Panc1 (cell line): ENCODE measurements at regions not wholly inside any gene's neighbourhood (a gene's known extent, or its start where the extent isn't known, plus 50 kb on each side); places are given as distances from the start of the nearest gene placed in this dataset.

ENCODE experiments used
- POLR2AphosphoS5 ChIP-seq: IDR thresholded peaks from 2 replicates; pipeline ENCODE4 v1.6.1; 2012; ENCODE audit warnings: mild to moderate bottlenecking, low read depth, low read length, moderate library complexity
- REST ChIP-seq, 2 experiments: IDR thresholded peaks; 2 replicates each; pipeline ENCODE4 v1.6.1; 2011 to 2012; ENCODE audit warnings: low read depth in 2 of 2, control low read depth in 1 of 2, low read length in 1 of 2, mild to moderate bottlenecking in 1 of 2, moderate library complexity in 1 of 2; ENCODE audit not compliant: insufficient read depth in 1 of 2
- SIN3A ChIP-seq: IDR thresholded peaks from 2 replicates; pipeline ENCODE4 v1.6.1; 2012; ENCODE audit warnings: low read depth, mild to moderate bottlenecking, low read length, moderate library complexity, borderline replicate concordance; ENCODE audit not compliant: insufficient read depth
- TCF7L2 ChIP-seq: IDR thresholded peaks from 2 replicates; pipeline ENCODE4 v1.6.1; 2011; ENCODE audit warnings: mild to moderate bottlenecking, low read depth, low read length, inconsistent platforms
- TF ChIP-seq, protein P1 (sequence below): fragments of 450-650 bp; IDR thresholded peaks from 2 replicates; pipeline ENCODE4 v1.5.1; 2017; ENCODE audit warnings: mild to moderate bottlenecking

DNA sequence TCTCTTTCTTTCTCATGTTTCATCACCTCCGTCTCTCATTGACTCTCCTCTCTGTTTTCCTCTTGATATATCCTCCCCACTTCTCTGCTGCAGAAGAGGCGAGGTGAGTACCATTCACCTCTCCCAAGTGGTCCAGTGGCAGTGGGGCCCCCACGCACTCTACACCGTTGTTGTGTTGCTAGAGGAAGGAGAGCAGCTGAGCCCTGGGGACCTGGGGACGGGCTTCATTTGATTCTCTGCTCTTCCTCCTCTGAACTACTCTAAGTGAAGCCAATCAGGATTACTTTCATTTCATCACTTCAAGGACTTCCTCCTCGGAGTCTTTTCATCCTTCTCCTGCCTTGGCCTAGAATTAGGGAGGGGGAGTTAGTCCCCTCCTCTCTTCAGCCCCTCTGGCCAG lies 64.6 kb downstream of the CCNE1 start:
- TF ChIP-seq SIN3A (no peak), REST (IDR thresholded peaks at IDR 0.05; ENCODE audit: insufficient read depth in 1 of 2, low read depth in 2 of 2, low read length in 1 of 2) (no peak), POLR2AphosphoS5 (no peak), TCF7L2 (no peak)
- TF ChIP-seq, protein P1, sequence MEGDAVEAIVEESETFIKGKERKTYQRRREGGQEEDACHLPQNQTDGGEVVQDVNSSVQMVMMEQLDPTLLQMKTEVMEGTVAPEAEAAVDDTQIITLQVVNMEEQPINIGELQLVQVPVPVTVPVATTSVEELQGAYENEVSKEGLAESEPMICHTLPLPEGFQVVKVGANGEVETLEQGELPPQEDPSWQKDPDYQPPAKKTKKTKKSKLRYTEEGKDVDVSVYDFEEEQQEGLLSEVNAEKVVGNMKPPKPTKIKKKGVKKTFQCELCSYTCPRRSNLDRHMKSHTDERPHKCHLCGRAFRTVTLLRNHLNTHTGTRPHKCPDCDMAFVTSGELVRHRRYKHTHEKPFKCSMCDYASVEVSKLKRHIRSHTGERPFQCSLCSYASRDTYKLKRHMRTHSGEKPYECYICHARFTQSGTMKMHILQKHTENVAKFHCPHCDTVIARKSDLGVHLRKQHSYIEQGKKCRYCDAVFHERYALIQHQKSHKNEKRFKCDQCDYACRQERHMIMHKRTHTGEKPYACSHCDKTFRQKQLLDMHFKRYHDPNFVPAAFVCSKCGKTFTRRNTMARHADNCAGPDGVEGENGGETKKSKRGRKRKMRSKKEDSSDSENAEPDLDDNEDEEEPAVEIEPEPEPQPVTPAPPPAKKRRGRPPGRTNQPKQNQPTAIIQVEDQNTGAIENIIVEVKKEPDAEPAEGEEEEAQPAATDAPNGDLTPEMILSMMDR, result no peak
